OCI-LY1 (cell line): ENCODE measurements at regions not wholly inside any gene's neighbourhood (a gene's known extent, or its start where the extent isn't known, plus 50 kb on each side); places are given as distances from the start of the nearest gene placed in this dataset.

Source experiments
- H2AFZ ChIP-seq: fragments of 200-600 bp; sonication (generic), shearing (Covaris generic); 2 replicates; pipeline ENCODE4 v1.6.0; 2014; ENCODE audit warnings: antibody characterized with exemption, mild to moderate bottlenecking, low read length
- H3F3A ChIP-seq: fragments of 200-600 bp; sonication (generic), shearing (Covaris generic); 2 replicates; pipeline ENCODE4 v1.6.0; 2014; ENCODE audit warnings: mild to moderate bottlenecking, antibody characterized with exemption, low read length, moderate library complexity; ENCODE audit not compliant: insufficient read depth
- H3K27ac ChIP-seq: fragments of 200-600 bp; sonication (generic); 2 replicates; pipeline ENCODE4 v1.5.1; 2014; ENCODE audit warnings: low read length, mixed run types, mild to moderate bottlenecking, low read depth; ENCODE audit not compliant: poor library complexity, severe bottlenecking
- H3K27me3 ChIP-seq: fragments of 200-600 bp; sonication (generic); 2 replicates; pipeline ENCODE4 v1.6.0; 2014; ENCODE audit warnings: antibody characterized with exemption, mild to moderate bottlenecking, low read length, moderate library complexity; ENCODE audit not compliant: insufficient read depth
- H3K36me3 ChIP-seq: fragments of 200-600 bp; sonication (generic); 2 replicates; pipeline ENCODE4 v1.6.1; 2014; ENCODE audit warnings: mild to moderate bottlenecking, antibody characterized with exemption, low read length, moderate library complexity, mixed read lengths; ENCODE audit not compliant: insufficient read depth
- H3K4me1 ChIP-seq: fragments of 200-600 bp; sonication (generic); 2 replicates; pipeline ENCODE4 v1.5.1; 2014; ENCODE audit warnings: mild to moderate bottlenecking, low read length, moderate library complexity; ENCODE audit not compliant: insufficient read depth, severe bottlenecking
- H3K4me2 ChIP-seq: fragments of 200-600 bp; sonication (generic), shearing (Covaris generic); 2 replicates; pipeline ENCODE4 v1.6.1; 2014; ENCODE audit warnings: low read length
- H3K4me3 ChIP-seq: fragments of 200-600 bp; sonication (generic); 2 replicates; pipeline ENCODE4 v1.5.1; 2014; ENCODE audit warnings: low read length, low read depth, mild to moderate bottlenecking, mixed read lengths; ENCODE audit not compliant: poor library complexity, severe bottlenecking
- H3K79me2 ChIP-seq: fragments of 200-600 bp; shearing (Covaris generic); 2 replicates; pipeline ENCODE4 v1.6.1; 2016; ENCODE audit warnings: mixed run types, low read length, mixed read lengths; ENCODE audit not compliant: insufficient read depth
- H3K9ac ChIP-seq: fragments of 200-600 bp; sonication (generic), shearing (Covaris generic); 2 replicates; pipeline ENCODE4 v1.6.1; 2014; ENCODE audit warnings: mild to moderate bottlenecking, low read length, mixed read lengths
- H3K9me2 ChIP-seq: fragments of 200-600 bp; sonication (generic), shearing (Covaris generic); 2 replicates; pipeline ENCODE4 v1.6.1; 2014; ENCODE audit warnings: low read depth, mild to moderate bottlenecking, low read length, mixed read lengths
- H3K9me3 ChIP-seq: fragments of 200-600 bp; shearing (Covaris generic); 2 replicates; pipeline ENCODE4 v1.6.1; 2014; ENCODE audit warnings: low read length, mixed read lengths
- H4K20me1 ChIP-seq: fragments of 200-600 bp; sonication (generic), shearing (Covaris generic); 2 replicates; pipeline ENCODE4 v1.6.0; 2016; ENCODE audit warnings: mild to moderate bottlenecking, low read length; ENCODE audit not compliant: insufficient read depth
- EZH2 ChIP-seq: fragments of 200-600 bp; sonication (generic), shearing (Covaris generic); IDR thresholded peaks from 2 replicates; pipeline ENCODE4 v1.8.0; 2017; ENCODE audit warnings: borderline replicate concordance, mixed run types, mild to moderate bottlenecking, antibody characterized with exemption, low read length, moderate library complexity, mixed read lengths
- TF ChIP-seq, protein P1 (sequence below): fragments of 200-600 bp; sonication (generic), shearing (Covaris generic); IDR thresholded peaks from 2 replicates; pipeline ENCODE4 v1.5.1; 2017; ENCODE audit warnings: mild to moderate bottlenecking, antibody characterized with exemption, low read length, moderate library complexity, mixed read lengths

DNA sequence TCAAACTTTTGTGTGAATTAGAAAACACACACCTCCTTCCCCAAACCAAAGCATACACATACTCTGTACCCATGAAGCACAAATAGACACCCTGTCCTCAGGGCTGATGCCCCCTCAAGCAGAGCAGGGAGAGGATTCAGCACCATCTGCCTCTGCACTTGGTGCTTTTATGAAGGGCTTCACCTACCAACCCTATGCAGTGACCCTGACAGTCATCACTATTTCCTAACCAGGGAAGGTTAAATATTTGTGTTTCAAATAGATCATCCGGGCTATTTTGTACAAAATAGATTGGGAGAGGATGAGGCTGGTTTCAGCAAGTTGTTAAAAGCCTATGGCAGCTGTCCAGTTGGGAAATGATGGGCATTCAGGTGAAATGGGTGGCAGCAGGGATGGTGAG, 396.2 kb downstream of the ZSWIM6 start:
- no peaks in the 10 kb centered on the region for H3K79me2 ChIP-seq
- H3K4me1 ChIP-seq = no peaks in the 10 kb centered on the region
- H3K9ac ChIP-seq = no peak overlapping the region
- H4K20me1 ChIP-seq = no peaks in the 10 kb centered on the region
- H3K27ac ChIP-seq = no peak overlapping the region
- no peaks in the 10 kb centered on the region; the same call in 1 of the 2 replicates for H3K27me3 ChIP-seq
- no peak for TF ChIP-seq EZH2
- TF ChIP-seq, protein P1, sequence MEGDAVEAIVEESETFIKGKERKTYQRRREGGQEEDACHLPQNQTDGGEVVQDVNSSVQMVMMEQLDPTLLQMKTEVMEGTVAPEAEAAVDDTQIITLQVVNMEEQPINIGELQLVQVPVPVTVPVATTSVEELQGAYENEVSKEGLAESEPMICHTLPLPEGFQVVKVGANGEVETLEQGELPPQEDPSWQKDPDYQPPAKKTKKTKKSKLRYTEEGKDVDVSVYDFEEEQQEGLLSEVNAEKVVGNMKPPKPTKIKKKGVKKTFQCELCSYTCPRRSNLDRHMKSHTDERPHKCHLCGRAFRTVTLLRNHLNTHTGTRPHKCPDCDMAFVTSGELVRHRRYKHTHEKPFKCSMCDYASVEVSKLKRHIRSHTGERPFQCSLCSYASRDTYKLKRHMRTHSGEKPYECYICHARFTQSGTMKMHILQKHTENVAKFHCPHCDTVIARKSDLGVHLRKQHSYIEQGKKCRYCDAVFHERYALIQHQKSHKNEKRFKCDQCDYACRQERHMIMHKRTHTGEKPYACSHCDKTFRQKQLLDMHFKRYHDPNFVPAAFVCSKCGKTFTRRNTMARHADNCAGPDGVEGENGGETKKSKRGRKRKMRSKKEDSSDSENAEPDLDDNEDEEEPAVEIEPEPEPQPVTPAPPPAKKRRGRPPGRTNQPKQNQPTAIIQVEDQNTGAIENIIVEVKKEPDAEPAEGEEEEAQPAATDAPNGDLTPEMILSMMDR = no peak
- H3K4me2 ChIP-seq = no peak overlapping the region
- no peaks in the 10 kb centered on the region for H3K9me3 ChIP-seq
- H3F3A ChIP-seq = no peaks in the 10 kb centered on the region
- no peak overlapping the region for H2AFZ ChIP-seq
- H3K9me2 ChIP-seq = no peaks in the 10 kb centered on the region
- H3K4me3 ChIP-seq = no peak overlapping the region
- no peaks in the 10 kb centered on the region for H3K36me3 ChIP-seq

DNA sequence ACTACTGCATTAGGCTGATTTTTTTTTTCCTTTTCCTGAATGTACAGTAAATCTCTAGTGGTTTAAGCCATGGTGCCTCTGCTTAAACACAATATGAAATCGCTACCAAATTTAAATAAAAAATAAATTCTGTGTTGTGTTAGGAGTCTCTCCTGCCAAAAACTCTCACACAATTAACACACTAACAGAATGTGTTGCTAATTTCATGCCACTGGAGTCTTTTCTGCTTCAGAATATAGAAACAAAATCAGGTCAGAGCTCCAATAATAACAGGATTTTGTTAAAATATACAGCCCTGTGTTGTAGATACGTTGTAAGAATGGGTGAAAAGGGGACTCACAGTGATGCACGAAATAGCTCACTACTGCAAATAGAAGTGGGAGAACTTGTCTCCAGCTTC, 398.8 kb downstream of the ZSWIM6 start:
- no peaks in the 10 kb centered on the region for H4K20me1 ChIP-seq
- no peaks in the 10 kb centered on the region for H3K9me2 ChIP-seq
- no peaks in the 10 kb centered on the region for H3K4me1 ChIP-seq
- H3K27ac ChIP-seq = no peak overlapping the region
- H3K79me2 ChIP-seq = no peaks in the 10 kb centered on the region
- H3K4me3 ChIP-seq = no peak overlapping the region
- no peaks in the 10 kb centered on the region for H3K9me3 ChIP-seq
- H3K9ac ChIP-seq = no peak overlapping the region
- H3K36me3 ChIP-seq = no peaks in the 10 kb centered on the region
- no peaks in the 10 kb centered on the region for H3F3A ChIP-seq
- TF ChIP-seq, protein P1 = no peak
- no peak for TF ChIP-seq EZH2
- no peaks in the 10 kb centered on the region; the same call in 1 of the 2 replicates for H3K27me3 ChIP-seq
- H2AFZ ChIP-seq = no peak overlapping the region
- no peak overlapping the region for H3K4me2 ChIP-seq

DNA sequence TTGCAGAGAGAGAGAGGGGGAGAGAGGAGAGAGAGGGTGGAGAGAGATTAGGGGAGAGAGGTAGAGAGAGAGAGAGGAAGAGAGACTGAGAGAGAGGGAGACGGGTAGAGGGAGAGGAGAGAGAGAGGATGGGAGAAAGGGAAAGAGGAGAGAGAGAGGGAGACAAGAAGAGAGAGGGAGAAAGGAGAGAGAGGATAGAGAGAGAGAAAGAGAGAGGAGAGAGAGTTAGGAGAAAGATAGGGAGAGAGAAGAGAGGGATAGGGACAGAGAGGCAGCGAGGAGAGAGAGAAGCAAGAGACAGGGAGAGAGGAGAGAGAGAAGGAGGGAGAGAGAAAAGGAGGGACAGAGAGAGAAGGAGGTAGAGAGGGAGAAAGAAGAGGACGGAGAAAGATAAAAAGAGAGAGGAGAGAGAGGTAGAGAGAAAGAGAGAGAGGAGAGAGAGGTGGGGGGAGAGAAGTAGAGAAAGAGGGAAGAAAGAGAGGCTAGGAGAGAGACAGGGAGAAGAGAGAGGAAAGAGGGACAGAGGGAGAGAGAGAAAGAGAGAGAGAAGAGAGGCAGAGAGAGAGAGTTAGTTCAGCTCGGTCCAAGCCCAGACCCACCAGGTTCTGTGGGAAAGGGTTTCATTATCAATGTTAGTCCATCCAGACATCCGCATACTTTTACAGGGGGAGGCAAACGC, 399.3 kb downstream of the ZSWIM6 start:
- Histone ChIP-seq H2AFZ (no peak overlapping the region), H3K27me3 (no peaks in the 10 kb centered on the region; the same call in 1 of the 2 replicates), H3K4me3 (no peak overlapping the region), H3K79me2 (no peaks in the 10 kb centered on the region), H3K4me1 (no peaks in the 10 kb centered on the region), H3K9me3 (no peaks in the 10 kb centered on the region), H3K4me2 (no peak overlapping the region), H3K27ac (no peak overlapping the region), H3K36me3 (no peaks in the 10 kb centered on the region), H3F3A (no peaks in the 10 kb centered on the region), H4K20me1 (no peaks in the 10 kb centered on the region), H3K9me2 (no peaks in the 10 kb centered on the region), H3K9ac (no peak overlapping the region)
- no peak for TF ChIP-seq EZH2
- TF ChIP-seq, protein P1 = no peak
